Transverse colon (tissue), 1 donor: ENCODE measurements at regions not wholly inside any gene's neighbourhood (a gene's known extent, or its start where the extent isn't known, plus 50 kb on each side); places are given as distances from the start of the nearest gene placed in this dataset.

Experiments
- EP300 ChIP-seq: sonication (generic); formaldehyde crosslinking; IDR thresholded peaks from one replicate; pipeline ENCODE4 v1.6.1; 2017; ENCODE audit warnings: antibody characterized with exemption, low read depth
- POLR2A ChIP-seq: fragments of 450-650 bp; IDR thresholded peaks from one replicate; pipeline ENCODE4 v1.6.1; 2016; ENCODE audit warnings: antibody characterized with exemption, mild to moderate bottlenecking, moderate library complexity

DNA sequence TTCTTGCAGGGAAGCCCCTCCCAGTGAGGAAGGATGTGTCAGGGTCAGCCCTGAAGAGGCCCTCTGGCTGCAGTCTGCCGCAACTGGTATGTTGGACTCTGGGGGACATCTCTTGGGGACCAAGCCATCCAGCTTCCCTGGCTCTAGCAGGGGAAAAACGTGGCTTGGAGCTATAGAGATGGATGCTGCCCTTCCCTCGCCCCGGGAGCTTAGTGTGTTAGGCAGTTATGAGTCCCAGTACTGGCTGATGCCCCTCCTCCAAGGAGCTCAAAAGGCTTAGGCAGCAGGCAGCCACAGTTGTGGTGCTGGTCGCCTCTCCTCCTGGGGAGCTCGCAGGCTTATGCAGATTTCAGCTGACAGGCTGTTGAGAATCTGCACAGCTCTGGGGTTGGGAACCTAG lies 353.1 kb upstream of the GBE1 start:
- TF ChIP-seq POLR2A = no peak
- TF ChIP-seq EP300 = no peak
